ENCODE measurements at regions not wholly inside any gene's neighbourhood (a gene's known extent, or its start where the extent isn't known, plus 50 kb on each side); places are given as distances from the start of the nearest gene placed in this dataset.

- TF ChIP-seq CTCF (IDR thresholded peaks at IDR 0.05; ENCODE audit: low read depth, low read length, poor library complexity, severe bottlenecking) = no peak
- TF ChIP-seq EZH2phosphoT487 (IDR thresholded peaks at IDR 0.05; ENCODE audit: borderline replicate concordance, low read length) = no peak
Measured at GRCh38 chr20:12896180-12896579, 112.6 kb upstream of the SPTLC3 start.

All from DOHH2 (cell line).